ENCODE measurements at regions not wholly inside any gene's neighbourhood (a gene's known extent, or its start where the extent isn't known, plus 50 kb on each side); places are given as distances from the start of the nearest gene placed in this dataset.

DNA sequence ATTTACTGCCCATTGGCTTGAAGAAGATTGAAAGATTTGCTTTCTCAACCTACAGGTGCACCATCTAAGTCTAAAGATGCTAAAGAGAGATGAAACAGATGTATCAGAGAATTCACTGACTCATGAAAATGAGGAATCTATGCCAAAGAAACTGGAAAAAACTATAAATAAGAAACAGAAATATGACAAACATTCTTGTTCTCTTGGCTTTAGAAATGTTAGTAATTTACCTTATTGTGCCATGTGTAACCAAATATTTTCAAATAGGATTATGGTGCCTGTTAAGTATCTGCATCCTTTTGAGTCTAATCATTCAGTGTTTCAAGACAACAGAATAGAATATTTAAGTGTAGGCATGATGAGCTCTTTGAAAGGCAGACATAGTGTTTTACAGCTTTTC lies 271.5 kb downstream of the MEX3B start:
- DNase-seq (no peak), ATAC-seq (no peak)
- Histone ChIP-seq H3K4me3 (no peak overlapping the region), H3K27me3 (peaks cover 0 to 6% (median 0%) of the 10 kb centered on the region in 9 donors), H3K27ac (no peak overlapping the region), H3K36me3 (no peaks in the 10 kb centered on the region), H3K9me3 (peaks cover 0 to 7% (median 0%) of the 10 kb centered on the region in 12 donors), H3K4me1 (no peaks in the 10 kb centered on the region)
- intact Hi-C loops (cut with DNase I) = no loop called here
- TF ChIP-seq, protein P1, sequence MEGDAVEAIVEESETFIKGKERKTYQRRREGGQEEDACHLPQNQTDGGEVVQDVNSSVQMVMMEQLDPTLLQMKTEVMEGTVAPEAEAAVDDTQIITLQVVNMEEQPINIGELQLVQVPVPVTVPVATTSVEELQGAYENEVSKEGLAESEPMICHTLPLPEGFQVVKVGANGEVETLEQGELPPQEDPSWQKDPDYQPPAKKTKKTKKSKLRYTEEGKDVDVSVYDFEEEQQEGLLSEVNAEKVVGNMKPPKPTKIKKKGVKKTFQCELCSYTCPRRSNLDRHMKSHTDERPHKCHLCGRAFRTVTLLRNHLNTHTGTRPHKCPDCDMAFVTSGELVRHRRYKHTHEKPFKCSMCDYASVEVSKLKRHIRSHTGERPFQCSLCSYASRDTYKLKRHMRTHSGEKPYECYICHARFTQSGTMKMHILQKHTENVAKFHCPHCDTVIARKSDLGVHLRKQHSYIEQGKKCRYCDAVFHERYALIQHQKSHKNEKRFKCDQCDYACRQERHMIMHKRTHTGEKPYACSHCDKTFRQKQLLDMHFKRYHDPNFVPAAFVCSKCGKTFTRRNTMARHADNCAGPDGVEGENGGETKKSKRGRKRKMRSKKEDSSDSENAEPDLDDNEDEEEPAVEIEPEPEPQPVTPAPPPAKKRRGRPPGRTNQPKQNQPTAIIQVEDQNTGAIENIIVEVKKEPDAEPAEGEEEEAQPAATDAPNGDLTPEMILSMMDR (IDR thresholded peaks at IDR 0.05) = no peak
- no peak for TF ChIP-seq POLR2A (IDR thresholded peaks at IDR 0.05)

DNA sequence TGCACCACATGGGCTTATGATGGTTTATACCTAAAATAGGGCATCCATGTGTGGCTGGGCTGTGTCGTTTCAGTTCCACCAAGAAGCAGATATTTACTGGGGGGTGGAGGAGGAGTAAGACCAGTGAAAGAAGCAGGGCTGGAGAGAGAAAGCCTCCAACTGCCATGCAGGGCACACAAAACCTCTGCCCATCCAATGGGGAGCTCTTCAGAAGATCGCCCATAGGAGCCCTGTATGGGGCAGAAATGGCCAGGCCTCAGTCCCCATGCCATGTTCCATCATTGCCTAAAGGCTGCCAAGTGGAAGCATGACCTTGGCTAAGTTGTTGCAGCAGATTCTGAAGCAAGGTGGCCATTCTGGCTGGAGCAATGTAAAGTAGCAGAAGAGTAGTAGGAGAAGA lies 277.0 kb downstream of the MEX3B start:
- H3K36me3 ChIP-seq = no peaks in the 10 kb centered on the region
- intact Hi-C loops (cut with DNase I) = no loop called here
- H3K27ac ChIP-seq = no peak overlapping the region
- 78 to 90% (median 84%) methylated on average over 2 of the region's 2 CpGs for WGBS, 4 donors
- DNase-seq (no peak), ATAC-seq (no peak)
- peaks cover 0 to 7% (median 0%) of the 10 kb centered on the region in 12 donors for H3K9me3 ChIP-seq
- peaks cover 0 to 6% (median 0%) of the 10 kb centered on the region in 9 donors for H3K27me3 ChIP-seq
- H3K4me3 ChIP-seq = no peak overlapping the region
- H3K4me1 ChIP-seq = no peaks in the 10 kb centered on the region
- TF ChIP-seq POLR2A (IDR thresholded peaks at IDR 0.05) = no peak
- TF ChIP-seq, protein P1 (IDR thresholded peaks at IDR 0.05) = no peak

DNA sequence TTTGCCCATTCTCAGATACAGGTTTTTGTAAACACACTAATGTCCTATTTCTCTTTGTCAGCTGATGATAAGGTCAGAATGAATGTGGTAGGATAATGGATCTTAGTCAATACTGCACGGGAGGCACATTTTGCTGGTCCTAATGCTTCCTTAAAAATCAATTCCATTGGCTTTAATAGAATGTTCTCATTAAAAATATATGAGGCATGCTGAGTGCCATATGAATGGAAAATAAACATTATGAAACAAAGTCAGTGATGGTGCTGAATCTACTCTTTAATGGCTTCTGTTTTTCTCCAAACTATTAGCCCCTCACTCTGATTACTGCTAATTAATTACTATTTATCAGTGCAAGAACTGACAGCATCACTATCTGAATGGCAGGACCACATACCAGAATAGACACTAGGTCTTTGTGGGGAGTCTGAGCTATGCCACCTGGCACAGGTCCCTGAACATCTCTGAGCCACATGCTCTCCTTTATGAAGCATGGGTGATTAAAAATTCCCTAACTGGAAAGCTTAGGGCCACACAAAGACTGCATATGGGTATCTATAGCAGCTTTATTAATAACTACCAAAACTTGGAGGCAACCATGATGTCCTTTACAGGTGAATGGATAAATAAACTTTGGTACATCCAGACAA lies 278.9 kb downstream of the MEX3B start:
- Histone ChIP-seq H3K36me3 (no peaks in the 10 kb centered on the region), H3K4me3 (no peak overlapping the region), H3K27ac (no peak overlapping the region), H3K4me1 (no peaks in the 10 kb centered on the region), H3K27me3 (peaks cover 0 to 6% (median 0%) of the 10 kb centered on the region in 9 donors), H3K9me3 (peaks cover 0 to 7% (median 0%) of the 10 kb centered on the region in 12 donors)
- TF ChIP-seq, protein P1 (IDR thresholded peaks at IDR 0.05) = no peak
- TF ChIP-seq POLR2A (IDR thresholded peaks at IDR 0.05) = no peak
- ATAC-seq (no peak), DNase-seq (no peak)
- intact Hi-C loops (cut with DNase I) = no loop called here
- 76 to 84% (median 80%) methylated on average over 1 of the region's 1 CpG for WGBS, 4 donors

DNA sequence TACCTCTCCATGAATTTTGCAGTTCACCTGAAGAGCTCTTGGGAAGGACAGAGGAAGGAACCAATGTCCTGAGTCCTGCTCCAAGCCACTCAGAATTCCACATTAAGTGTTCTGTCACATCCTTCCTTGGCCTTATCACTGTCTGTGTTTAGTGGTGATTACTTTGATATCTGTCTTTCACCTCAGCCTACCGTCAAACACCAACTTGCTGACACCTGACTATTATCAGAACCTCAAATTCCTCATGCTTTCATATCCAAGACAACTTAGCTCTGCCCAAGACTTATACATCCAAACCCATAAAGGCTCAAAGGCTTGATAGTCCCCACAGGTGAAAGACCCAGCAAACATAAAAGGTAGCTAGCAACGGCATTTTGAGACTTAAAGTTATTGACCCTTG lies 280.0 kb downstream of the MEX3B start:
- Histone ChIP-seq H3K9me3 (peaks cover 0 to 7% (median 0%) of the 10 kb centered on the region in 12 donors), H3K4me1 (no peaks in the 10 kb centered on the region), H3K27ac (no peak overlapping the region), H3K4me3 (no peak overlapping the region), H3K27me3 (peaks cover 0 to 6% (median 0%) of the 10 kb centered on the region in 9 donors), H3K36me3 (no peaks in the 10 kb centered on the region)
- ATAC-seq (no peak), DNase-seq (no peak)
- intact Hi-C loops (cut with DNase I) = no loop called here
- TF ChIP-seq POLR2A (IDR thresholded peaks at IDR 0.05) = no peak
- TF ChIP-seq, protein P1 (IDR thresholded peaks at IDR 0.05) = no peak
- WGBS, 4 donors = 56 to 65% (median 60%) methylated on average over 2 of the region's 2 CpGs
